ENCODE measurements at regions not wholly inside any gene's neighbourhood (a gene's known extent, or its start where the extent isn't known, plus 50 kb on each side); places are given as distances from the start of the nearest gene placed in this dataset.
A peak's percentile ranks its signal among the peaks of the same experiment; 100 is the strongest.

- dilution Hi-C loops (cut with HindIII; ENCODE audit: low sequenced_read_pairs, unreplicated experiment) = no loop called here
- in situ Hi-C loops (cut with MboI; ENCODE audit: low sequenced_read_pairs) = no loop called here
- CTCF ChIA-PET = interaction anchor here (0.5 kb wide), 1 partner anchor 366 kb away, joined by 4 read pairs; no protein-coding TSS in a partner anchor
These were observed 105.0 kb downstream of the FGF18 start for GRCh38 chr5:171524466-171524865.

More at GRCh38 chr5:171524466-171524865, 105.0 kb downstream of the FGF18 start:
- no peak overlapping the region for H3K4ac ChIP-seq (ENCODE audit: low read depth, low read length)
- H3K23ac ChIP-seq (ENCODE audit: low read depth, low read length) = no peak overlapping the region
- H2BK120ac ChIP-seq (ENCODE audit: low read depth, low read length) = no peak overlapping the region
- peaks cover 22% of the 10 kb centered on the region for H3K9me1 ChIP-seq (ENCODE audit: insufficient read depth, low read length)
- POLR2A ChIA-PET (ENCODE audit: unreplicated experiment) = no interaction called here
- H3K4me1 ChIP-seq (ENCODE audit: control insufficient read depth, insufficient read depth, low read length) = peaks cover 23% of the 10 kb centered on the region
- no peaks in the 10 kb centered on the region for H4K20me1 ChIP-seq (ENCODE audit: insufficient read depth, low read length)
- H3K9ac ChIP-seq (ENCODE audit: low read depth, low read length) = no peak overlapping the region
- H3K36me3 ChIP-seq (ENCODE audit: control insufficient read depth, insufficient read depth, low read length) = no peaks in the 10 kb centered on the region
- no peak overlapping the region for H4K8ac ChIP-seq (ENCODE audit: low read depth in 2 of 2, low read length in 2 of 2)
- no peaks in the 10 kb centered on the region for H3K27me3 ChIP-seq (ENCODE audit: control insufficient read depth, insufficient read depth, low read length)
- H2AFZ ChIP-seq (replicated peaks; ENCODE audit: low read length, poor library complexity) = peak overlapping the region; percentile 57
- H3K4me3 ChIP-seq (ENCODE audit: insufficient read depth, low read depth, low read length) = no peak overlapping the region
- no peak overlapping the region; the same call in 1 of the 2 replicates for H4K5ac ChIP-seq (ENCODE audit: low read depth, low read length)
- no peak overlapping the region for H3K18ac ChIP-seq (ENCODE audit: low read depth, low read length)
- H2BK20ac ChIP-seq (ENCODE audit: low read depth, low read length) = no peak overlapping the region
- no peak overlapping the region for H2BK5ac ChIP-seq (ENCODE audit: low read depth, low read length, poor library complexity, severe bottlenecking)
- no peak overlapping the region for H3K14ac ChIP-seq (replicated peaks; ENCODE audit: low read depth, low read length)
- H3K4me2 ChIP-seq (ENCODE audit: low read depth, low read length) = no peak overlapping the region
- H3K79me1 ChIP-seq (ENCODE audit: low read depth in 1 of 2, low read length in 2 of 2) = no peaks in the 10 kb centered on the region
- TF ChIP-seq, protein P1, sequence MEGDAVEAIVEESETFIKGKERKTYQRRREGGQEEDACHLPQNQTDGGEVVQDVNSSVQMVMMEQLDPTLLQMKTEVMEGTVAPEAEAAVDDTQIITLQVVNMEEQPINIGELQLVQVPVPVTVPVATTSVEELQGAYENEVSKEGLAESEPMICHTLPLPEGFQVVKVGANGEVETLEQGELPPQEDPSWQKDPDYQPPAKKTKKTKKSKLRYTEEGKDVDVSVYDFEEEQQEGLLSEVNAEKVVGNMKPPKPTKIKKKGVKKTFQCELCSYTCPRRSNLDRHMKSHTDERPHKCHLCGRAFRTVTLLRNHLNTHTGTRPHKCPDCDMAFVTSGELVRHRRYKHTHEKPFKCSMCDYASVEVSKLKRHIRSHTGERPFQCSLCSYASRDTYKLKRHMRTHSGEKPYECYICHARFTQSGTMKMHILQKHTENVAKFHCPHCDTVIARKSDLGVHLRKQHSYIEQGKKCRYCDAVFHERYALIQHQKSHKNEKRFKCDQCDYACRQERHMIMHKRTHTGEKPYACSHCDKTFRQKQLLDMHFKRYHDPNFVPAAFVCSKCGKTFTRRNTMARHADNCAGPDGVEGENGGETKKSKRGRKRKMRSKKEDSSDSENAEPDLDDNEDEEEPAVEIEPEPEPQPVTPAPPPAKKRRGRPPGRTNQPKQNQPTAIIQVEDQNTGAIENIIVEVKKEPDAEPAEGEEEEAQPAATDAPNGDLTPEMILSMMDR (conservative IDR thresholded peaks at IDR 0.05; ENCODE audit: low read depth, low read length) = no peak
- TF ChIP-seq RFX5 (IDR thresholded peaks at IDR 0.05; ENCODE audit: low read depth, low read length) = no peak
- TF ChIP-seq BHLHE40 (IDR thresholded peaks at IDR 0.05; ENCODE audit: low read depth, low read length) = no peak
- TF ChIP-seq SMC3 (IDR thresholded peaks at IDR 0.05; ENCODE audit: low read depth, low read length) = no peak
- TF ChIP-seq MAFK (IDR thresholded peaks at IDR 0.05; ENCODE audit: low read depth, low read length) = no peak
- TF ChIP-seq MXI1 (IDR thresholded peaks at IDR 0.05; ENCODE audit: borderline replicate concordance, low read depth, low read length) = no peak
- no peak for TF ChIP-seq POLR2A (IDR thresholded peaks at IDR 0.05; ENCODE audit: low read depth, low read length)
- TF ChIP-seq MAZ (IDR thresholded peaks at IDR 0.05; ENCODE audit: borderline replicate concordance, low read depth, low read length) = no peak
- no peak for TF ChIP-seq RAD21 (IDR thresholded peaks at IDR 0.05; ENCODE audit: low read length)
- no peak for TF ChIP-seq RCOR1 (IDR thresholded peaks at IDR 0.05; ENCODE audit: insufficient replicate concordance, low read length)
- TF ChIP-seq, protein P2, sequence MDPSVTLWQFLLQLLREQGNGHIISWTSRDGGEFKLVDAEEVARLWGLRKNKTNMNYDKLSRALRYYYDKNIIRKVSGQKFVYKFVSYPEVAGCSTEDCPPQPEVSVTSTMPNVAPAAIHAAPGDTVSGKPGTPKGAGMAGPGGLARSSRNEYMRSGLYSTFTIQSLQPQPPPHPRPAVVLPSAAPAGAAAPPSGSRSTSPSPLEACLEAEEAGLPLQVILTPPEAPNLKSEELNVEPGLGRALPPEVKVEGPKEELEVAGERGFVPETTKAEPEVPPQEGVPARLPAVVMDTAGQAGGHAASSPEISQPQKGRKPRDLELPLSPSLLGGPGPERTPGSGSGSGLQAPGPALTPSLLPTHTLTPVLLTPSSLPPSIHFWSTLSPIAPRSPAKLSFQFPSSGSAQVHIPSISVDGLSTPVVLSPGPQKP (IDR thresholded peaks at IDR 0.05; ENCODE audit: borderline replicate concordance, low read depth, low read length) = no peak
- peak overlapping the region; percentile 56 for H2AK9ac ChIP-seq (replicated peaks; ENCODE audit: low read depth, low read length, poor library complexity)
- H3K27ac ChIP-seq (ENCODE audit: insufficient read depth, low read length) = no peak overlapping the region
- no TSS peak for BruUV-seq (replicated peaks)
- H3K9me3 ChIP-seq (ENCODE audit: control insufficient read depth, insufficient read depth, low read length) = no peaks in the 10 kb centered on the region
- WGBS, 2 experiments (ENCODE audit: extremely low coverage in 2 of 2, insufficient read length in 1 of 2) = 20% methylated on average over 1 of the region's 14 CpGs; no CpG with 5 or more reads in 1 of the 2 experiments
- ATAC-seq (ENCODE audit: low read depth) (no peak), DNase-seq (no peak)
- intact Hi-C loops (cut with micrococcal nuclease) = loop anchor here (5.0 kb wide), 1 partner anchor 102 kb away; no protein-coding TSS in a partner anchor
- H2BK15ac ChIP-seq (ENCODE audit: low read depth, low read length) = no peak overlapping the region
- no peak overlapping the region for H3K56ac ChIP-seq (ENCODE audit: extremely low read depth, insufficient read depth, low read length)
- H4K91ac ChIP-seq (ENCODE audit: insufficient read depth, low read depth, low read length) = no peak overlapping the region
- no peak overlapping the region for H2AK5ac ChIP-seq (ENCODE audit: low read depth, low read length)
